DMS53 (cell line): ENCODE measurements at regions not wholly inside any gene's neighbourhood (a gene's known extent, or its start where the extent isn't known, plus 50 kb on each side); places are given as distances from the start of the nearest gene placed in this dataset.
"Not testable (repeated sequence)": the region's sequence is repeated elsewhere in the genome, so short reads cannot be mapped to it uniquely, and the experiment has no call there.

Source experiments
- DNase-seq: peaks from one replicate; lab custom pipeline; 2025; lab: John Stamatoyannopoulos, UW

DNA sequence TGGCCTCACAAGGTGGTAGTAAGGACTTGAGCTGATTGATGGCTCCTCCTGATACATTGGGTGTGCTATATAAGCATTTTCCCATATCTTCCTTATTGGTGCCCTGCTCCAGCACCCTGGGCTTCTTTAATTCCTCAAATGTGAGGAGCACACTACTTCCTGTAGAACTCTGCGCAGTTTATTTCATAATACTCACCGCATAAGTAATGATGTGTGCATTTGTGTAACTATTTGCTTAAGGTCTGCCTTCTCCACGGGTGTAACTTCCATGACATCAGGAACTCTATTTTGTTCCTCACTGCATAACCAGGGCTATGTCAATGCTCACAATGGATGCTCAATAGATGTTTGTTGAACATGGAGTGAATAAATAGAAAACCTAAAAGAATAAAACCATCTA lies 392.2 kb downstream of the SEC23A start:
- DNase-seq = peak; percentile 9

DNA sequence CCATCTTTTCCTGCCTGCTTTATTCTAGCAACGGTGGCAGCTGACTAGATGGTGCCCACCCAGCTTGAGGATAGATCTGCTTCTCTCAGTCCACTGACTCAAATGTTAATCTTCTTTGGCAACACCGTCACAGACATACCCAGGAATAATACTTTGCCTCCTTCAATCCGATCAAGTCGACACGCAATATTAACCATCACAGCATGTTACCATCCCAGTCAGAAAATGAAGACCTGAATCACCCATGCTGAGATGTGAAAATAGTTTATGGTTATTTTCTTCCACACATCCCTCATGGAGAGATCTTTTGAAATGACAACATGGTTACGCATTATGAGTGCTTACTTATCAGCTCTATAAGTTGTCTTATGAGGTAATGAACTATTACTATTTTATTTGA lies 392.8 kb downstream of the SEC23A start:
- DNase-seq = no peak

DNA sequence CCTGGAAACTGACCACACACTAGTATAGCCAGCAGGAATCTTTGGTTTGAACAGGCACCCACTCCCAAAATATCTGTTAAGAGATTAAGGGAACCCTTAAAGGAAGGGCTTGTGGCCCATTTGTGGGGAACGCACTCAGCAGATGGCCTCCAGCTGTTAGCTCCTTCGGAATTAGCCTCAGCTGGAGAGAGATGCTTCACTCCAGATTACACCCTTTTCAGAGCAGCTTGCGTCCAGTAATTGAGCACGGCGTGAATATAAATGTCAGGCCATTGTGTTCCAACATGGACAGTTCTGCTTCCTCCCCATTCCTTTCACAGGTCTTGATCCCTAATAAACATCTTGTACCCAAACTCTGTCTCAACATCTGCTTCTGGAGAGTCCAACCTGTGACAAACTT lies 397.8 kb downstream of the SEC23A start:
- no peak for DNase-seq

DNA sequence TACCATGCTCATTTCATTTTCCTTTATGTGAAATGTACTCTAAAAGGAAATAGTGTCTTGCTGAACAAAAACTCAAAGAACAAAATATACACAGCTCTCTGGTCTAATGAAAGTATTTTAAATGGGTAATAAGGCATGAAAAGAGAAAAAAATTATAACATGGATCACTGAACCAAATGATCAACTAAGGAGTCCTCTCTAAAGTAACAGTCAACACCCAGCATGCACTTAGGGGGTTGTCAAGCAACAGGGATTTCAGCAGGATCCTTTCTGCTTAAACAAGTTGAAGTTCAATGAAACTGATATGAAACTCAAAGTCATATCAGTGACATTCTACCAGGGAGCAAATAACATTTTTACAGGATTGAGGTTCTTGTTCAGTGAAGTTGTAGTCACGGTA lies 398.8 kb downstream of the SEC23A start:
- no peak for DNase-seq

DNA sequence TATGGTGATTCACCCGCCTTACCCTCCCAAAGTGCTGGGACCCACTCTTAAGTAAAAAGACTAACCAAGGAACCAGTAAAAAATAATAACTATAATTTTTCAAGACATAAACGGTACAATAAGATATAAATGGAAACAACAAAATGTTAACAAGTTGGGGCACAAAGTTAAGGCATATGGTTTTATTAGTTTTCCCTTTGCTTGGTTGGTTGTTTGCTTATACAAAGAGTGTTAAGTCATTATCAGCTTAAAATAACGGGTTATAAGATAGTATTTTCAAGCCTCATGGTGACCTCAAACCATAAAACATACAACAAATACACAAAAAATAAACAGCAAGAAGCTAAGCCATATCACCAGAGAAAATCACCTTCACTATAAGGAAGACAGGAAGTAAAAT lies 406.1 kb downstream of the SEC23A start:
- DNase-seq = no peak

DNA sequence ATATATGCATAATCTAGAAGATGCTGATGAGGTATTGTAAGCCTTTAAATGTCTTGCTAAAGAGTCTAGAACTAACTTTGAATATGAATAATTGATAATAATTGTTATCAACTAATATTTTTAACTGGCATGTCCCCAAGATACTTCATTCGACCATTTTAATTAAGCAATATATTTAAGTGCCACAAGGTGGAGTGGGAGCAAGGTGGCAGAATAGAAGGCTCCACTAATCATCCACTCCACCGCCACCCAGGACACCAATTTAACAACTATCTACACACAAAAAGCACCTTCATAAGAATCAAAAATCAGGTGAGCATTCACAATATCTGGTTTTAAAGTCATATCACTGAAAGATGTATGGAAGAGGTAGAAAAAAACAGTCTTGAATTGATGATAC lies 409.6 kb downstream of the SEC23A start:
- no peak for DNase-seq

DNA sequence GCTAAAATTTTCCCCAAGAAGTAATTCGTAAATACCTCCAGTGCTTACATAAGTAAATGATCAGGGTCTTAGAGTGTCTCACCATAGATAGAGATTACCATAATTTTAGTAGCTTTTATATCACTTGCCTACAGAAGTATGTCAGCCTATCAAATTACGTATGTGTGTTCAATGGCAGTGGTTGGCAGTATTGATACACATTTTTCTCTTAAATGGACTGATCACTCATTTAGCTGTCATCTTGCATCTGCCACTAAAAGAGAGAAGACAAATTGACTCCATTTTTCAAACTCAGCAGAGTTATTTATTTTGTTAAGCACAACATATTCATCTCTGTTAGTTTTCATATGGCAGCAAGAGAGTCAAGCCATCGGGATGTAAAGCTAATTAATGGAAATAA lies 413.1 kb upstream of the CLEC14A start:
- DNase-seq = no peak

DNA sequence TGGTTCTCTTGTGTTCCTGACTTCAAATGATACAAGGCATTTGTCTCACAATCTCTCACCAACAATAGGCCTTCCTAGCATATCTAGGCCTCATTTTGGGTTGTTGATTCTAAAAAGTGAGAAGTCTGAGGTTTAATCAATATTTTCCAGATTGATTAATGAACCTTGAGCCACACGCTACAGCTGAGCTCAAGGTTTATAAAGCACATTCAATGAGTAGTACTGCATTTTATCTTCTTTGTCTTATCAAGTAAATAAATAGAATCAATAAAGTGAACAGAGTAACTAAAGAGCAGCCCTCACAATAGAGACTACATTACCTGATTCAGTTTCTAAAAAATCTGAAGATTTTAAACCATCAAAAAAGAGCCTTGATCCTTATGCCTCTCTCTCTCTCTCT lies 407.5 kb upstream of the CLEC14A start:
- no peak for DNase-seq

DNA sequence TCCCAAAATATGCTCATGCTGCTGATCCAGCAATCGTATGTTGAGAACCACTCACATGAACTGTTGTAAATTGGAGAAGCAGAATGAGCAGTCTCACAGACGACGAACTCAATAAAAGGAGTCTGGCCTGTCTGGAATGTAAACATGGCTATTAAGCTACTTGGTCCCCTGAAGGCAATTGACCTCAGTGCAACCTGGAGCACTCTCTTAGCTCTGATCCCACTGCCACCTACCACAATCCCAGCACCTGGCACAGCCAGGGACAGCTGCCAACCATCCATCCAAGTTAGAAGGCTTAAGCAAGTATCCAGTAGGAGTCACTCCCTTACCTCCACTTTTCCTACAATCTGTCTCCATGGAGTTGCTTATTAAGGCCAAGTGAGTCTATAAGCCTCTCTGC lies 406.9 kb upstream of the CLEC14A start:
- DNase-seq = no peak

DNA sequence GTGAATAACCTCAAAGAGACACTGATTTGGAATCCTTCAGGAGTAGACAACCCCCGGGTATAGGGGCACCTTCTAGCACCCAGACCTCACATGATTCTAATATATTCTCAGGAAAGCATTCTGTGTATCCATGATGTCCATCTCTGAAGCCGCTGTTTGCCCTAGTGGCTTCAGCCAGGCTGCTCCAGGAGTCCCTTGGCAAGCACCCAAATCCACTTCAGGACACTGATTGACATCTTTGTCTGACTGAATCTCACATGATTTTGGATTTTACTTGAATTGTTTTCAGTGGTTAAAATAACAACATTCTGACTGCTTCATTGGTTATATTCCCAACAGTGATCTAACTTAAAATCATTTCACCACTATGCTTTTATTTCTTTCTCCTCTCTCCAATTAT lies 390.5 kb upstream of the CLEC14A start:
- DNase-seq = peak; percentile 54

DNA sequence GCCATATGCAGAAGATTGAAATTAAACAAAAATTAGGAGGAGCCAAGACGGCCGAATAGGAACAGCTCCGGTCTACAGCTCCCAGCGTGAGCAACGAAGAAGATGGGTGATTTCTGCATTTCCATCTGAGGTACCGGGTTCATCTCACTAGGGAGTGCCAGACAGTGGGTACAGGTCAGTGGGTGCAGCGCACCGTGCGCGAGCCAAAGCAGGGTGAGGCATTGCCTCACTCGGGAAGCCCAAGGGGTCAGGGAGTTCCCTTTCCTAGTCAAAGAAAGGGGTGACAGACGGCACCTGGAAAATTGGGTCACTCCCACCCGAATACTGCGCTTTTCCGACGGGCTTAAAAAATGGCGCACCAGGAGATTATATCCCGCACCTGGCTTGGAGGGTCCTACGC lies 379.0 kb upstream of the CLEC14A start:
- not testable (repeated sequence) for DNase-seq

DNA sequence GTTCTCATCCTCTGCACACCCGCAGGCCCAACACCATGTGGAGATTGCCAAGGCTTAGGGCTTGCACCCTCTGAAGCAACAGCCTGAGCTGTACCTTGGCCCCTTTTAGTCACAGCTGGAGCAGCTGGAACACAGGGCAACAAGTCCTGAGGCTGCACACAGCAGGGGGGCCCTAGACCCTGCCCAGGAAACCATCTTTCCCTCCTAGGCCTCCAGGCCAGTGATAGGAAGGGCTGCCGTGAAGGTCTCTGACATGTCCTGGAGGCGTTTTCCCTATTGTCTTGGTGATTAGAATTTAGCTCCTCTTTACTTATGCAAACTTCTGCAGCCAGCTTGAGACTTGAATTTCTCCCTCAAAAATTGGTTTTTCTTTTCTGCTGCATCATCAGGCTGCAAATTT lies 373.5 kb upstream of the CLEC14A start:
- DNase-seq = no peak

DNA sequence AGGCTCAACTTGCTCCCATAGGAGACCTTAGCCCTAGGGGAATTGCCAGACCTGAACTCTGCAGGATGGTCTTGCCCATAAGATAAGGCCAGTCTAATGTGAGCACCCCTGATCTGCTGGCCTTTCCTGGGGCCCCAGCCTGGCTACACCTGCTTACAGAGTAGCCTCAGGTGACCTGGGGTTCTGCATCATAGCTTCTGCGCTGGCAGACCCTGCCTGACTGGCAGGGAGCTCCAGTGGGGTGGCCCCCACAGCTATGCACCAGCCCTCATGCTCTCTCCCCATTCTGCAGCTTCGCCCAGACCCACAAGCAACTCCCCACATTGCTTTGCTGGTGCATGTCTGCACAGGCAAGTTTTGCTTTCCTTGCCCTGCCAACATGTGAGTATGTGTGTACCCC lies 371.3 kb upstream of the CLEC14A start:
- no peak for DNase-seq

DNA sequence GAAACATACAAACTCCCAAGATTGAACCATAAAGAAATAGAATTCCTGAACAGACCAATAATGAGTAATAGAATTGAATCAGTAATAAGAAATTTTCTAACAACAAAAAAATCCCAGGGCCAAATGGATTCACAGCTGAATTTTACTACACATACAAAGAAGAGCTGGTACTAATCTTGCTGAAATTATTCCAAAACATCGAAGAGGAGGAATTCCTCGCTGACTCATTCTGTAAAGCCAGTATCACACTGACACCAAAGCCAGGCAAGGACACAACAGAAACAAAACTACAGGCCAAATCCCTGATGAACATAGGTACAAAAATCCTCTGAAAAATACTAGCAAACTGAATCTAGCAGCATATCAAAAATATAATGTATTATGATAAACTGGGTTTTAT lies 367.8 kb upstream of the CLEC14A start:
- no peak for DNase-seq

DNA sequence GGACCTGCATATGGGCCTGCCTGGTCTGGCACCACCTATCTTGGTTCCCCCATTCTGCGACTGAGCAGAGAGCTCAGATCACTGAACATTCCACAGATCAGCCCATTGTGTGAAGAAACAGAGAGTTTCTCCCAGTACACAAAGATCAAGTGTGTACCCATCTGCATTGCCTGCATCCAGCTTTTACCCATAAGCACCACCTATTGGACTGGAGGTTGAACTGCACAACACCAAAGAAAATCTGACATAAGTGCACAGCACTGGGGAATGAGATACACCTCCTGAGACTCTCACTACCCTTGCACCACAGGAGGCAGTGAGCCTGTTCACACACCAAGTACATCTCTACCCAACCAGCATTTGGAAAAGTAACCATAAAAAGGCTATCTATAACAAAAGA lies 362.6 kb upstream of the CLEC14A start:
- DNase-seq = peak; percentile 17

DNA sequence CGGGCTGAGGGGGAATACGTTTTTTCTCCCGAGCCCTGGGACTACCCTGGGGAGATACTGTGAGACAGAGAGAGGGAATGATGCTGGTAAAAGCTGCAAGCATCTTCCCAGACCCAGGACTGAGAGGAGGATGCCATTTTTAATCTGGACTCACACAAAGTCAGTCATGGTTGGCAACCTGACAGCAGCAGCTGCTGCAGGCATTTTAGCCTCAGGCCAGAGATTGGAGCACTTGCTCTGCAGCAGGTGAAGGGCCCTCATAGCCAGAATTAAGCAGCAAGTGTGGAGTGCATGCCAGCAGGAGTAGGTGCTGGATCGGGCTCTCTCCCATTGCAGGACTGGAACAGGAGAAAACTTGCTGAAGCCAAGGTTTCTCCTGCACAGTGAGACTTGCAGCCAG lies 361.1 kb upstream of the CLEC14A start:
- peak; percentile 1 for DNase-seq

DNA sequence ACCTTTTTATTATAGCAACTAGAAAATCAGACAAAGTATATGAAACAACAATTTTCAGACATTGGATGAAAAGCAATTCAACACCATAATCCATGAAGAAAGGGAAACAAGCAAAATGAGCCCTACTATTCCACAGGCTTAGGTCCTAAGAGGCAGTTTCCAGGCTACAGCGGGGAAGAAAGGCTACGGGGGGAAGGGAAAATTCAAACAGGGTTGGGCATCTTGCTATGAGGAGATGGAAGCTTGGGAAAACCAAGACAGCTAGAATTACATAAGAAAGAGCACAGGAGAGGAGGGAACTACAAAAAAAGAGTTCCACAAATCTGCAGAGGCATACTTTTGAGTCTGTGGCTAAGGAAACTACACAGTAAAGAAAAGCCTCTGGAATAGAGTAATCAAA lies 356.0 kb upstream of the CLEC14A start:
- no peak for DNase-seq

DNA sequence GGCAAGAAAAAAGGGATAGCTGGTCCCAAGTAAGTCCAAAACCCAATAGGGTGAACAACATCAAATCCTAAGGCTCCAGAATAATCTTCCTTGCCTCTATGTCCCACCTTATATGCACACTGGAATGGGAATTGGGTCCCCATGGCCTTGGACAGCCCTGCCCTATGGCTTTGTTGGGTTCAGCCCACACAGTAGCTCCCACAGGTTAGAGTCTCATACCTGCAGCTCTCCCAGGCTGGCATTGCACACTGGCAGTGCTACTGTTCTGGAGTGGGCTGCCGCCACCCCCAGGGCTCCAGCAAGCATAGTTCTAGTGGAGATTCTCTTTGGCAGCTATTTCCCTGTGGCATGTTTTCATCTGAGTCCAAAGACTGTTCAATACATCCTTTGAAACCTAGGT lies 352.4 kb upstream of the CLEC14A start:
- DNase-seq = no peak

DNA sequence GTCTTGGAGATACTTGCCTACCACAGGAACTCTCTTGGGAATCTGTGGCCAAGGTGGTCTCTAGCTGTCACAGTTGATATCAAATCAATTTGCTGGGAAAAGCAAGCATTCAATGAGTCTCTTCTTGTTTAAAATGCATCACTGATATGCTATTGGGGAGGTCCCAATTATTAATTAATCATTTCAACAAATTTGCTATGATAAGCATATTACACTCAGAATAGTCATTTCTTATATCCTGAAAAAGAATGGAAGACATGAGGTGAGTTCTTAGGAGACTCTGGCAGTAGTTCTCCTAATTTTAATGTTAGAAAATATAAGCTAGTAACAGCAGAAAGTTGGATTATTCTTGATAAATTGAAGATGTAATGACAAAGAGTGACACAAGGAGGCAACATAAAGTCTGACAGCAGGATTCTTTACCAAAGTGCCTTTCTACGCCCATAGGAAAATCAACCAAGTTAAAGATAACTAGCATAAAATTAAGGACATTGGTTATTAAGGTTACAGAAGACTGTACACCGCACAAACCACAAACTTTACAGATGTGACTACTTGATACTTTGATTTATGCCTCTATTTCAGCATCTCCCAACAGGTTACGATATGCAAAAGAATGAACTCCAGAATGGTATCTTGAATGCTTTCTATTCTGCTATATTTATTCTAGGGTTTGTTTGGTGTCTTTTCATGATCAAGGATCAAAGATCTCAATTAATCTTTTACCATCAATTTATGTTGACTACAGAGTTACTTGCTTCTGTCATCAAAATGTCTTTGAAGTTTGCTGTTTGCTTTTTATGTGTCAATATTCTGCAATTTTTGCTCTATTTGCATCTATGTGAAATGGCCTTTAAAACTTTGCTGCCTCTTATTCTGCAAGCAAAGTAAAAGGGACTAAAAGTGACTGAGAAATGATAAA lies 349.6 kb upstream of the CLEC14A start:
- DNase-seq = peak; percentile 7

DNA sequence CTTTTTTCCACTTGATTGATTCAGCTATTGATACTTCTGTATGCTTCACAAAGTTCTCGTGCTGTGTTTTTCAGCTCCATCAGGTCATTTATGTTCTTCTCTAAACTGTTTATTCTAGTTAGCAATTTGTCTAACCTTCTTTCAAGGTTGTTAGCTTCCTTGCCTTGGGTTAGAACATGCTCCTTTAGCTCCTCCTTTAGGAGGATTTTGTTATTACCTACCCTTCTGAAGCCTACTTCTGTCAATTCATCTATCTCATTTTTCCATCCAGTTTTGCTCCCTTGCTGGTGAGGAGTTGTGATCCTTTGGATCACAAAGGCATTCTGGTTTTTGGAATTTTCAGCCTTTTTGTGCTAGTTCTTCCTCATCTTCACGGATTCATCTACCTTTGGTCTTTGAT lies 344.7 kb upstream of the CLEC14A start:
- DNase-seq = peak; percentile 28

DNA sequence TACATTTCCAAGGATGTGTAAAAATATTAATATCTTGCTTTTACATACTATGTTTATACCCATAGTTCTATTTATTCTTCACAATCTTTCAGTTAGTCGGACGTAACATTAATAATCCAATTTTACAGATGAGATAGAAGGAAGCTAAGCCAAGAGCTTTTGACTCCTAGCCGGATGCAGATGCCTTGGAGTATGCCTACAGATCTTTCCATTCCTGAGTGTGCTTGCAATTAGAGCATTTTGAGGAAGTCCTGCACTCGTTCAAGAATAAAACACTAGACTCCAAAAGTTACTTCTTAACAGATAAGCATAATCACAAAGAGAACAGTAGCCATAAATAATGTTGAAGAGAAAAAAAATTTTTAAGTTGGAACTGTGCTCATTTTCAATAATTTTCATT lies 337.6 kb upstream of the CLEC14A start:
- DNase-seq = no peak

DNA sequence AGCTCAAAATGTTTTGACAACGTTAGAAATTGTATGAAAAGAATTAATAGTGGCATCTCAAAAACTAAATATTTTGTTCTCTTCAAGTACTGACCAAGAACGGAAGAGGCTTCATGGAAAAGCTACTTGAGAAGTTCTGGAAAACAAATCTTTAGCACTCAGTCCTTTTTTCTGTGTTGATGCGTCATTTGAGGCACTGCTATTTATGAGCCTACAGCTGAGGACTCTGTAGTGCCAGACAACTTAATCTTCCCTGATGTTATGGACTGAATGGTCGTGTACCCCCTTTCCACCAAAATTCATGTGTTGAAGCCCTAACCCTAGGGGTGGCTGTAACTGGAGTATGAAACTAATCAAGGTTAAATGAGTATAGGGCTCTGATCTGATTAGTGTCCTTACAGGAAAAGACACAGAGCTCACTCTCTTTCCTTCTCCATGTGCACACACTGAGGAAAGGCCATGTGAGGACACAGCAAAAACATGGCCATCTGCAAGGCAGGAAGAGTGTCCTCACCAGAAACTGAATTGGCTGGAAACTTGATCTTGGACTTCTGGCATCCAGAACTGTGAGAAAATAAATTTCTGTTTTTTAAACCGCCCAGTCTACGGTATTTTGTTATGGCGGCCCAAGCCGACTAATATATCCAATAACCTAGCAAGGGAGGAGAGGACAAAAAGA lies 337.0 kb upstream of the CLEC14A start:
- DNase-seq = no peak

DNA sequence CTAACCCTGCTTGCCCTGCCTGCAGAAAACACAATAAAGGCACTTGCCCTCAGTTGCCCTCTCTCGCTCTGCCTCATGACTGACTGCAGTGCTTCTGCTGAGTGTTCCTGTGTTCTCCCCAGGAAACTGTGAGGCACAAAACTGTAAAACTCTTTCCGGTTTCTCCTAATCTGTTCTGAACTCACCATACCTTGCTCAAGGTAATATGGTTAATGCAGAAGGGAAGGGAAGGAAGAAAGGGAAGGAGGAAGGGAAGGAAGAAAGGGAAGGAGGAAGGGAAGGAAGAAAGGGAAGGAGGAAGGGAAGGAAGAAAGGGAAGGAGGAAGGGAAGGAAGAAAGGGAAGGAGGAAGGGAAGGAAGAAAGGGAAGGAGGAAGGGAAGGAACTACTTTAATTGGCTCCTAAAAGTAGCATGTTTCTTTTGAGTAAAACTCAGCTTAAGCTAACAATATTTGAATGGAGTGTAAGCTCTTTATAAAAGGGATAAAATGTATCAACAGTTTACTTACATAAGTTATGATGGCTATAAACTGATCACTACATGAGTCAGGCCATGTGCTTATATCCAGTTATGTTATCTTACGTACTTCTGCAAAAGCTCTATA lies 334.0 kb upstream of the CLEC14A start:
- DNase-seq = no peak
